Panc1 (cell line): ENCODE measurements at regions not wholly inside any gene's neighbourhood (a gene's known extent, or its start where the extent isn't known, plus 50 kb on each side); places are given as distances from the start of the nearest gene placed in this dataset.

Experiments
- ATAC-seq: fragments of 200-7000 bp; cut with Tn5 transposase; 2 replicates; pipeline ENCODE4 v1.9.1; 2020; ENCODE audit warnings: mild to moderate bottlenecking, moderate library complexity
- BruUV-seq: library from RNA; stranded (reverse); fragments of 400-500 nt; replicated peaks from 2 replicates; lab custom pipeline; 2021; lab: Mats Ljungman, UMichigan
- CTCF ChIA-PET: fragments of 300-600 bp; sonication (Branson Sonifier 250); formaldehyde crosslinking; loops from one replicate; lab custom pipeline; 2022; ENCODE audit warnings: antibody characterized with exemption; lab: Charles Lee
- POLR2A ChIA-PET: fragments of 300-600 bp; sonication (Branson Sonifier 250); formaldehyde crosslinking; loops from one replicate; lab custom pipeline; 2022; ENCODE audit warnings: antibody characterized with exemption; lab: Charles Lee
- DNase-seq: peaks from one replicate; pipeline ENCODE4 v3.0.0-alpha.2; 2010; ENCODE audit warnings: low read depth, low spot score
- H3K27ac ChIP-seq: 2 replicates; pipeline ENCODE4 v1.5.1; 2011; ENCODE audit warnings: mild to moderate bottlenecking, low read length, inconsistent platforms
- H3K27me3 ChIP-seq: fragments of 200-500 bp; sonication (Bioruptor generic); 2 replicates; pipeline ENCODE4 v1.6.0; 2014; ENCODE audit warnings: low read length, inconsistent platforms; ENCODE audit not compliant: control insufficient read depth, insufficient read depth
- H3K36me3 ChIP-seq: fragments of 200-500 bp; sonication (Bioruptor generic); 2 replicates; pipeline ENCODE4 v1.5.1; 2014; ENCODE audit warnings: inconsistent platforms, mild to moderate bottlenecking, low read length, moderate library complexity; ENCODE audit not compliant: control insufficient read depth, insufficient read depth
- H3K4me1 ChIP-seq: 2 replicates; pipeline ENCODE4 v1.5.1; 2011; ENCODE audit warnings: inconsistent platforms, mild to moderate bottlenecking, low read length, moderate library complexity; ENCODE audit not compliant: control insufficient read depth, insufficient read depth
- H3K4me3 ChIP-seq, 2 experiments: 2 replicates each; pipeline ENCODE4 v1.5.1; 2011 to 2012; ENCODE audit warnings: low read depth in 2 of 2, low read length in 2 of 2, mild to moderate bottlenecking in 2 of 2, inconsistent platforms in 1 of 2, moderate library complexity in 1 of 2
- H3K9me3 ChIP-seq: fragments of 200-500 bp; sonication (Bioruptor generic); 2 replicates; pipeline ENCODE4 v1.5.1; 2014; ENCODE audit warnings: low read depth, mild to moderate bottlenecking, inconsistent platforms, low read length, moderate library complexity; ENCODE audit not compliant: control insufficient read depth, insufficient read depth
- CTCF ChIP-seq: fragments of 450-650 bp; IDR thresholded peaks from 2 replicates; pipeline ENCODE4 v1.5.1; 2017; ENCODE audit warnings: mild to moderate bottlenecking
- POLR2AphosphoS5 ChIP-seq: IDR thresholded peaks from 2 replicates; pipeline ENCODE4 v1.6.1; 2012; ENCODE audit warnings: mild to moderate bottlenecking, low read depth, low read length, moderate library complexity
- REST ChIP-seq, 2 experiments: IDR thresholded peaks; 2 replicates each; pipeline ENCODE4 v1.6.1; 2011 to 2012; ENCODE audit warnings: low read depth in 2 of 2, control low read depth in 1 of 2, low read length in 1 of 2, mild to moderate bottlenecking in 1 of 2, moderate library complexity in 1 of 2; ENCODE audit not compliant: insufficient read depth in 1 of 2
- SIN3A ChIP-seq: IDR thresholded peaks from 2 replicates; pipeline ENCODE4 v1.6.1; 2012; ENCODE audit warnings: low read depth, mild to moderate bottlenecking, low read length, moderate library complexity, borderline replicate concordance; ENCODE audit not compliant: insufficient read depth
- TCF7L2 ChIP-seq: IDR thresholded peaks from 2 replicates; pipeline ENCODE4 v1.6.1; 2011; ENCODE audit warnings: mild to moderate bottlenecking, low read depth, low read length, inconsistent platforms
- in situ Hi-C: cut with HindIII; loops from 2 replicates; pipeline ENCODE4 v1.10.0; 2016; ENCODE audit warnings: low sequenced_read_pairs, low pct_unique_long_range_greater_than_20kb
- intact Hi-C: fragments of 100-400 bp; cut with micrococcal nuclease; formaldehyde crosslinking; loops from one replicate; pipeline ENCODE4 v1.10.0; 2022; ENCODE audit not compliant: unreplicated experiment

- Histone ChIP-seq H3K9me3 (no peaks in the 10 kb centered on the region), H3K27me3 (no peaks in the 10 kb centered on the region), H3K4me3 (no peak overlapping the region), H3K36me3 (no peaks in the 10 kb centered on the region; the same call in 1 of the 2 replicates), H3K27ac (no peak overlapping the region), H3K4me1 (no peaks in the 10 kb centered on the region)
- no peak for ATAC-seq
- in situ Hi-C loops (no loop called here), intact Hi-C loops (no loop called here)
- ChIA-PET POLR2A (no interaction called here), CTCF (no interaction called here)
- TF ChIP-seq REST (IDR thresholded peaks at IDR 0.05; ENCODE audit: insufficient read depth in 1 of 2, low read depth in 2 of 2, low read length in 1 of 2) (no peak), POLR2AphosphoS5 (no peak), TCF7L2 (no peak), CTCF (no peak), SIN3A (no peak)
- no peak for DNase-seq
- no TSS peak for BruUV-seq
These were observed 227.4 kb upstream of the ANKRD50 start for GRCh38 chr4:124939908-124940307.

GRCh38 chr4:124938836-124939235 is 226.3 kb upstream of the ANKRD50 start:
- Histone ChIP-seq H3K27ac (no peak overlapping the region), H3K9me3 (no peaks in the 10 kb centered on the region), H3K27me3 (no peaks in the 10 kb centered on the region), H3K36me3 (no peaks in the 10 kb centered on the region; the same call in 1 of the 2 replicates), H3K4me1 (no peaks in the 10 kb centered on the region), H3K4me3 (no peak overlapping the region)
- ATAC-seq: no peak
- ChIA-PET POLR2A (no interaction called here), CTCF (no interaction called here)
- intact Hi-C loops (no loop called here), in situ Hi-C loops (no loop called here)
- TF ChIP-seq POLR2AphosphoS5 (no peak), CTCF (no peak), TCF7L2 (no peak), SIN3A (no peak), REST (IDR thresholded peaks at IDR 0.05; ENCODE audit: insufficient read depth in 1 of 2, low read depth in 2 of 2, low read length in 1 of 2) (no peak)
- DNase-seq: no peak
- no TSS peak for BruUV-seq
